ENCODE measurements at regions not wholly inside any gene's neighbourhood (a gene's known extent, or its start where the extent isn't known, plus 50 kb on each side); places are given as distances from the start of the nearest gene placed in this dataset.

- H3K4me1 ChIP-seq (ENCODE audit: insufficient read depth, low read length): peaks cover 8% of the 10 kb centered on the region; the same call in 1 of the 2 replicates
- H3K9ac ChIP-seq (ENCODE audit: low read depth, low read length): no peak overlapping the region
- no peaks in the 10 kb centered on the region for H3K36me3 ChIP-seq (ENCODE audit: insufficient read depth, low read length)
- peaks cover 3% of the 10 kb centered on the region; the same call in 1 of the 2 replicates for H3K9me3 ChIP-seq (ENCODE audit: control insufficient read depth, insufficient read depth, low read length)
These were observed 470.2 kb upstream of the PROK2 start for GRCh38 chr3:72255191-72255590.

- Histone ChIP-seq H3K9me3 (ENCODE audit: control insufficient read depth, insufficient read depth, low read length) (peaks cover 3% of the 10 kb centered on the region; the same call in 1 of the 2 replicates), H3K4me1 (ENCODE audit: insufficient read depth, low read length) (peaks cover 8% of the 10 kb centered on the region; the same call in 1 of the 2 replicates), H3K36me3 (ENCODE audit: insufficient read depth, low read length) (no peaks in the 10 kb centered on the region), H3K9ac (ENCODE audit: low read depth, low read length) (no peak overlapping the region)
These were observed 469.5 kb upstream of the PROK2 start for GRCh38 chr3:72254483-72254882.

DNA sequence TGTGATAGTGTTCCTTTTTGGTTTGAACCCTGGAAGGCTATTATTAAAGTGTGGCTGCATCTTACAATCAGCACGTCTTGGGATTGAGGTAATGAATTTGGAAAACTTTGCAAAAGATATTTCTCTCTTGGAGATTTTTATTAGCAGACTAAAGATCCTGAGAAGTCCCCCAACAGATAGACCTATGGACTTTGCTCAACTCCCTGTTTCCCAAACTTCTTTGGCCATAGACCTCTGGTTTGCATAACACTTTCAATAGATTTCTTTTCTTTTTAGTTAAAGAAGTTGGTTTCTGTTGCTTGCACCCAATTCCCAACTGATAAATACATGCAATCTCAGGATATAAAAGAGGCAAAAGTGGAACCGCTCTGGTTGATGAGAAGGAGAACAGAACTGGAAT, 465.8 kb upstream of the PROK2 start:
- no peak overlapping the region for H3K9ac ChIP-seq (ENCODE audit: low read depth, low read length)
- no peaks in the 10 kb centered on the region for H3K36me3 ChIP-seq (ENCODE audit: insufficient read depth, low read length)
- peaks cover 3% of the 10 kb centered on the region; the same call in 1 of the 2 replicates for H3K9me3 ChIP-seq (ENCODE audit: control insufficient read depth, insufficient read depth, low read length)
- peaks cover 4% of the 10 kb centered on the region; the same call in 1 of the 2 replicates for H3K4me1 ChIP-seq (ENCODE audit: insufficient read depth, low read length)

DNA sequence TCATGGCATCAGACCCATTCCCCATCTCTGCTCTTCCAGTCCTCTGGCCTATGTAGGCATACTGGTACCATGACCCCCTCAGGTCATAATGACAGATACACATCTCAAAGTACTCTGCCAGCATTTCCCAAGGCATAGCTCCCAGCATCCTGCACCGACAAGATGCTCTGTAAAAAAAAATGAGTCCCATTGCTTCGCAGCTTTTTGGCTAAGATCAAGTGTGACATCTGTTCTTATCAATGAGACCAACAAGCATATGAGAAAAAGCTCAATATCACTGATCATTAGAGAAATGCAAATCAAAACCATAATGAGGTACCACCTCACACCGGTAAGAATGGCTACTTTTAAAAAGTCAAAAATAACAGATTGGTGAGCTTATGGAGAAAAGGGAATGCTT, 463.9 kb upstream of the PROK2 start:
- no peaks in the 10 kb centered on the region for H3K4me1 ChIP-seq (ENCODE audit: insufficient read depth, low read length)
- no peak overlapping the region for H3K9ac ChIP-seq (ENCODE audit: low read depth, low read length)
- H3K9me3 ChIP-seq (ENCODE audit: control insufficient read depth, insufficient read depth, low read length): peaks cover 3% of the 10 kb centered on the region; the same call in 1 of the 2 replicates
- H3K36me3 ChIP-seq (ENCODE audit: insufficient read depth, low read length): no peaks in the 10 kb centered on the region

DNA sequence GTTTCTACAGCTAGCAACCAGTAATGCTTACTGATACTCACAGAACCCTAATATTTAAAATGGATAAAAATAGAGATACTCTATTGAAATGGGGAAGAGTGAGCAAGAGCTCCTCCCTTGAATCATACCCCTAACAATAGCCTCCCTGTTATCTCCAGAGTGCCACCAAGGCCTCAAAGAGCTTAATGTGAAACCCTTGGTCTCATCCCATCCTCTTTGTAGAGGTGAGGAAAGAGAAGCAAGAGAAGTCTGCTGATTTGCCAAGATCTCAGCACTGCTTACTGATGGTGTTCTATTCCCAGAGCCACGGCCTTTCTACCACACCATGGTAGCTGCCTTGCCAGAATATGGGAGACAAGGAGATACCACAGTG, 463.4 kb upstream of the PROK2 start:
- peaks cover 3% of the 10 kb centered on the region; the same call in 1 of the 2 replicates for H3K9me3 ChIP-seq (ENCODE audit: control insufficient read depth, insufficient read depth, low read length)
- no peaks in the 10 kb centered on the region for H3K36me3 ChIP-seq (ENCODE audit: insufficient read depth, low read length)
- H3K4me1 ChIP-seq (ENCODE audit: insufficient read depth, low read length): no peaks in the 10 kb centered on the region
- H3K9ac ChIP-seq (ENCODE audit: low read depth, low read length): no peak overlapping the region

GRCh38 chr3:72247645-72248388, 462.9 kb upstream of the PROK2 start:
- Histone ChIP-seq H3K9me3 (ENCODE audit: control insufficient read depth, insufficient read depth, low read length) (peaks cover 1% of the 10 kb centered on the region; the same call in 1 of the 2 replicates), H3K36me3 (ENCODE audit: insufficient read depth, low read length) (no peaks in the 10 kb centered on the region), H3K4me1 (ENCODE audit: insufficient read depth, low read length) (no peaks in the 10 kb centered on the region), H3K9ac (ENCODE audit: low read depth, low read length) (no peak overlapping the region)

GRCh38 chr3:72247126-72247525, 462.2 kb upstream of the PROK2 start:
- Histone ChIP-seq H3K9ac (ENCODE audit: low read depth, low read length) (no peak overlapping the region), H3K9me3 (ENCODE audit: control insufficient read depth, insufficient read depth, low read length) (no peaks in the 10 kb centered on the region), H3K4me1 (ENCODE audit: insufficient read depth, low read length) (no peaks in the 10 kb centered on the region), H3K36me3 (ENCODE audit: insufficient read depth, low read length) (no peaks in the 10 kb centered on the region)

DNA sequence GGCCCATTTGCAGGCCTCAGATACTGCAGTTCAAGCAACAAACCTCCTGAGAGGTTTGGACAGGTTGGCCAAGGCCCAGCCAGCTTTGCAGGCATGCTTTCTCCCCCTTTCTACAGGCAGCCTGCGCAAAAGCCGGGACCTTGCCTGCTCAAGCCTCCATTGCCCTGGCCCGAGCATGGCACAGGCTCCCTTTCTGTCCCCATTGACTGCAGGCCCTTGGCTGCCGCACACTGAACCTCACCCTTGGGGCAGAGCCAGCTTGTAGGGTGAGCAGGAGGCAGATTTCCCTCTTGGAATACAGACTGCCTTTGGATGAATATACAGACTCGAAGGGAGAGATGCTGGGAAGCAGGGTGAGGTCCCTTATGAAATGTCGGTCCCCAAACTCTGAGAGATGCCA, 461.7 kb upstream of the PROK2 start:
- Histone ChIP-seq H3K9me3 (ENCODE audit: control insufficient read depth, insufficient read depth, low read length) (no peaks in the 10 kb centered on the region), H3K36me3 (ENCODE audit: insufficient read depth, low read length) (no peaks in the 10 kb centered on the region), H3K4me1 (ENCODE audit: insufficient read depth, low read length) (no peaks in the 10 kb centered on the region), H3K9ac (ENCODE audit: low read depth, low read length) (no peak overlapping the region)

- Histone ChIP-seq H3K4me1 (ENCODE audit: insufficient read depth, low read length) (no peaks in the 10 kb centered on the region), H3K36me3 (ENCODE audit: insufficient read depth, low read length) (no peaks in the 10 kb centered on the region), H3K9me3 (ENCODE audit: control insufficient read depth, insufficient read depth, low read length) (no peaks in the 10 kb centered on the region)
These were observed 460.3 kb upstream of the PROK2 start for GRCh38 chr3:72245183-72245811.

DNA sequence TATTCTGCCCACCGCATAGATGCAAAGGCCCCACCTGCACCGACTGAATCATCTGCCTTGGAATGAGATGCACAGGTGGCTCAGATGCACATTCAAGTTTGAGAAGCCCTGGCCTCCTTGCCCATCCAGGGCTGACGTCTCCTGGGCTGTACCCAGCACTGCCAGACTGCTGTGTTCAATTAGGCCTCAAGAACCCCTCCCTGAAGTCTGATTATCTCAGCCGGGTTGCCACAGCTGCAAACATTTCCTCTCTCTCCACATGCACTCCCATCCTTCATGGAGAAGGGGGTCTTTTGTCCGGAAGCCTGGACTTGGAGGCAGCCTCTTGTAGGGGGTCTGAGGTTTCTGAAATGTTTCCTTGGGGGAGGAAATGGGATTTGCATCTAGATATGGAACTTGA, 459.4 kb upstream of the PROK2 start:
- Histone ChIP-seq H3K9ac (ENCODE audit: low read depth, low read length) (no peak overlapping the region), H3K36me3 (ENCODE audit: insufficient read depth, low read length) (no peaks in the 10 kb centered on the region), H3K4me1 (ENCODE audit: insufficient read depth, low read length) (no peaks in the 10 kb centered on the region), H3K9me3 (ENCODE audit: control insufficient read depth, insufficient read depth, low read length) (no peaks in the 10 kb centered on the region)

More at GRCh38 chr3:72245183-72245811, 460.3 kb upstream of the PROK2 start:
- no peak overlapping the region for H3K9ac ChIP-seq (ENCODE audit: low read depth, low read length)

DNA sequence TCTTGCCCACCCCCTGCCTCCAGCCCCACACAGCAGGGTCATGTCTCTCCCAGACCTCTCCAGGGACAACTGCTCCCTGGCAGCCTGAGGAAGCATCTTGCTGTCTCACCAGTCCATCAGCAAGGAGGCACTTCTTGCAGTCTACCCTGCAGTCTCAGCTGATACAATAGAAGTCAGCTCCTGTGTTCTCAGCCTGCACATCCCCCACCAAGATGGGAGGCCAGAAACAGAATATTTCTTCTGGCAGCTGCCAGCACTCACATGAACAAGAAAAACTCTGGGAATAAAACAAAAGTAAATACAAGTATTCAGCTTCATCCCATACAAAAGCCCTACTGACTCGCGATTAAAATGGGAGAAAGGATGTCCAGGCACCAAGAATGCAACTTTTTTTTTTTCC, 457.4 kb upstream of the PROK2 start:
- no peaks in the 10 kb centered on the region for H3K9me3 ChIP-seq (ENCODE audit: control insufficient read depth, insufficient read depth, low read length)
- no peaks in the 10 kb centered on the region for H3K4me1 ChIP-seq (ENCODE audit: insufficient read depth, low read length)
- H3K9ac ChIP-seq (ENCODE audit: low read depth, low read length): no peak overlapping the region
- no peaks in the 10 kb centered on the region for H3K36me3 ChIP-seq (ENCODE audit: insufficient read depth, low read length)

- no peaks in the 10 kb centered on the region for H3K9me3 ChIP-seq (ENCODE audit: control insufficient read depth, insufficient read depth, low read length)
- no peak overlapping the region for H3K9ac ChIP-seq (ENCODE audit: low read depth, low read length)
- H3K4me1 ChIP-seq (ENCODE audit: insufficient read depth, low read length): no peaks in the 10 kb centered on the region
- no peaks in the 10 kb centered on the region for H3K36me3 ChIP-seq (ENCODE audit: insufficient read depth, low read length)
These were observed 456.6 kb upstream of the PROK2 start for GRCh38 chr3:72241525-72241924.

DNA sequence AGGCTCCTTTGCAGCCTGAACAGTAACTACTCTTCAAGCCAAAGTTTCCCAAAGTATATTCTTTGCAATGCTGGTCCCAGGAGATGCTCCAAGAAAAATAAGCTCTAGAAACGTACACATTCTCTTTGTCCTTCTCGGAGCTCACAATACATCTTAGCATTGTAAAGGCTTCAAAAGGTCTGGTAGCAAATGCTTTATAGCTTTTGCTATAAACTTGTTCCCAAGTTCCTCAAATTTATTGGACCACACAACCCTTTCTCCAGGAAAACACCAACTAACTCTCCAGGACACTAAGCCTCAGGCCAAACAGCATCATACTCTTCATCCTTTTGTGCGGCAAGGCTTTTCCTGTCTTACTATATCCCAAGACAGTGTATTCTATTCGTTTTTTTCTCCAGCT, 455.6 kb upstream of the PROK2 start:
- Histone ChIP-seq H3K9me3 (ENCODE audit: control insufficient read depth, insufficient read depth, low read length) (no peaks in the 10 kb centered on the region), H3K36me3 (ENCODE audit: insufficient read depth, low read length) (no peaks in the 10 kb centered on the region), H3K9ac (ENCODE audit: low read depth, low read length) (no peak overlapping the region), H3K4me1 (ENCODE audit: insufficient read depth, low read length) (no peaks in the 10 kb centered on the region)

DNA sequence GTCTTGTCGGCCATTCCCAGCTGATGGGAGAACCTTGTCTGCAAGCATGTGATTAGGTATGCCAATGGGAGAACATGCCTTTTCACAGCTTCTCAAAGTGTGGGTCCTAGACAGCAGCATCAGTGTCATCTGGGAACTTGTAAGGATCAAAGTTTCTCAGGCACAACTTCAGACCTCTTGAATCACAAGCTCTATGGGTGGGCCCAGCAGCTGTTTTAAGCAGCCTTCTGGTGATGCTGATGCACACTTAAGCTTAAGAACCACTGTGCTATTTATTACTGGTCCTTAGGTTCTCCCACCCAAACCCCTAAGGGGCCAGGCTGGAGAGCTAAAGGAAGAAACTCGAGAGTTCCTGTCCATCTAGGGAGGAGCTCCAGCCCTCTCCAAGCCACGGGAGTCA, 453.9 kb upstream of the PROK2 start:
- H3K4me1 ChIP-seq (ENCODE audit: insufficient read depth, low read length): no peaks in the 10 kb centered on the region; the same call in 1 of the 2 replicates
- no peaks in the 10 kb centered on the region for H3K9me3 ChIP-seq (ENCODE audit: control insufficient read depth, insufficient read depth, low read length)
- H3K9ac ChIP-seq (ENCODE audit: low read depth, low read length): no peak overlapping the region
- H3K36me3 ChIP-seq (ENCODE audit: insufficient read depth, low read length): no peaks in the 10 kb centered on the region
